ENCODE measurements at regions not wholly inside any gene's neighbourhood (a gene's known extent, or its start where the extent isn't known, plus 50 kb on each side); places are given as distances from the start of the nearest gene placed in this dataset.

DNA sequence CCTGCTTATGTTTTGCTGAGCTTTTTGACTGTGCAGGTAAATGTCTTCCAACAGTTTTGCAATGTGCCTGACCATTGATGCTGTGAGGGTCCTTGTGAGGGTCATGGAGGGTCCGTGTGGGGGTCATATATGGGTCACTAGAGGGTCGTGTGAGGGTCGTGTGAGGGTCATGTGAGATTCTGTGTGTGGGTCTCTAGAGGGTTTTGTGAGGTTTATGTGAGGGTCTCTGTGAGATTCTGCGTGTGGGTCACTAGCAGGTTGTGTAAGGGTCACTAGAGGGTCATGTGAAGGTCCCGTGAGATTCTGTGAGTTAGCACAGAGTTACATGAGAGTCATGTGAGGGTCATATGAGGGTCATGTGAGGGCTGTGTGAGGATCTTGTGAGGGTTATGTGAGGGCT, 263.9 kb upstream of the B3GAT1 start:
- no peaks in the 10 kb centered on the region for H3K27me3 ChIP-seq
- ATAC-seq (ENCODE audit: low FRiP score in 2 of 2) (peak in 1 of 2 donors; percentile 51), DNase-seq (no peak)
- H3K9me3 ChIP-seq = peaks cover 0 to 3% (median 0%) of the 10 kb centered on the region in 4 donors
- H3K36me3 ChIP-seq = no peaks in the 10 kb centered on the region
- WGBS, 2 donors = 71 to 80% methylated on average over 5 of the region's 5 CpGs
- no peak for TF ChIP-seq POLR2A (IDR thresholded peaks at IDR 0.05)
- TF ChIP-seq POLR2AphosphoS5 (IDR thresholded peaks at IDR 0.05) = no peak
- TF ChIP-seq CTCF (IDR thresholded peaks at IDR 0.05) = no peak
- no peak for TF ChIP-seq EP300 (IDR thresholded peaks at IDR 0.05)
- no peak overlapping the region for H3K27ac ChIP-seq
- no peak overlapping the region for H3K4me3 ChIP-seq
- H3K4me1 ChIP-seq = no peaks in the 10 kb centered on the region

DNA sequence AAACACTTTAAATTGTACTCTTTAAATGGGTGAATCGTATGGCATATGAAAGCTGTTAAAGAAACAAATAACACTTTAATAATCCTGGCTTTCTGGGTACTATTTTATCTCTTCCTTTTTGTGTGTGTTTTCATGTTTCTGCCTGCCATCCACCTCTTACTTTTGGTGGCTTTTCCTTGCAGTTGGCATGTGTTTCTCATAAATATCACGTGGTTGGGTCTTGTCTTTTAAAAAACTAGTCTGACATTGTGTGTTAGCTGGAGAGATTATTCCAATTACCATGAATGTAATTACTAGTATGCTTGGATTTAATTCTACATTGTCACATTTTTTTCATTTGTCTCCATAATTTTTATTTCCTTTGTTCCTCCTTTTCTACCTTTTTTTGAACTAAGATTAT, 262.9 kb upstream of the B3GAT1 start:
- 53 to 67% methylated on average over 2 of the region's 2 CpGs for WGBS, 2 donors

DNA sequence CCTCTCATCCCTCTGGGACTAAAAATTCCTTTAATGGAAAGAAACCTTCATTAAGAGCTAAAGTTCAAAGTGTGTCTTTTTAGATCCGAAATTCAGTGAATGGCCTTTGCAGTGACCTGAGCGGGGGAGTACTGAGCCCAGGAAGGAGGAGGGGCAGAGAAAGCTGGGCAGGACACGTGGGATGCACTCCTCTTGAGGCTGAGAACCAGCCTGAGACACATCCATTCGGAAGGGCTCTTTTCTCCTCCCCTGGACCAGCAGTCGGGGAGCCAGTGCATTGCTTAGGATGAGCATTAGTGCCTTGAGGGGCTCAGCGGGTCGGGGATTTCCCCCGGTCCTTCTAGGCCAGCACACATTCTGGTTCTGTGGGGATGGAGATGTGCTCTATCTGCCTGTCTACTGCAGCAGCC, 258.9 kb upstream of the B3GAT1 start:
- no peaks in the 10 kb centered on the region for H3K36me3 ChIP-seq
- H3K27me3 ChIP-seq = no peaks in the 10 kb centered on the region
- 54 to 62% methylated on average over 8 of the region's 8 CpGs for WGBS, 2 donors
- no peak for ATAC-seq (ENCODE audit: low FRiP score in 2 of 2)
- peaks cover 0 to 3% (median 0%) of the 10 kb centered on the region in 4 donors for H3K9me3 ChIP-seq
- no peak overlapping the region for H3K27ac ChIP-seq
- no peak for DNase-seq
- no peak overlapping the region for H3K4me3 ChIP-seq
- H3K4me1 ChIP-seq = no peaks in the 10 kb centered on the region
- TF ChIP-seq POLR2A (IDR thresholded peaks at IDR 0.05) (no peak), CTCF (IDR thresholded peaks at IDR 0.05) (no peak), EP300 (IDR thresholded peaks at IDR 0.05) (no peak), POLR2AphosphoS5 (IDR thresholded peaks at IDR 0.05) (no peak)

More for the DNA sequence above, 262.9 kb upstream of the B3GAT1 start:
- Histone ChIP-seq H3K27ac (no peak overlapping the region), H3K36me3 (no peaks in the 10 kb centered on the region), H3K4me3 (no peak overlapping the region), H3K4me1 (no peaks in the 10 kb centered on the region), H3K27me3 (no peaks in the 10 kb centered on the region), H3K9me3 (peaks cover 0 to 3% (median 0%) of the 10 kb centered on the region in 4 donors)
- TF ChIP-seq POLR2A (IDR thresholded peaks at IDR 0.05) (no peak), POLR2AphosphoS5 (IDR thresholded peaks at IDR 0.05) (no peak), CTCF (IDR thresholded peaks at IDR 0.05) (no peak), EP300 (IDR thresholded peaks at IDR 0.05) (no peak)
- ATAC-seq (ENCODE audit: low FRiP score in 2 of 2) (no peak), DNase-seq (no peak)

- H3K9me3 ChIP-seq = peaks cover 0 to 3% (median 0%) of the 10 kb centered on the region in 4 donors
- DNase-seq = no peak
- no peak for TF ChIP-seq POLR2AphosphoS5 (IDR thresholded peaks at IDR 0.05)
- no peaks in the 10 kb centered on the region for H3K4me1 ChIP-seq
- H3K27me3 ChIP-seq = no peaks in the 10 kb centered on the region
- WGBS, 2 donors = 57 to 62% methylated on average over 6 of the region's 6 CpGs
- ATAC-seq (ENCODE audit: low FRiP score in 2 of 2) = no peak
- H3K4me3 ChIP-seq = no peak overlapping the region
- no peaks in the 10 kb centered on the region for H3K36me3 ChIP-seq
- no peak overlapping the region for H3K27ac ChIP-seq
Observed at GRCh38 chr11:134670247-134670782, 258.3 kb upstream of the B3GAT1 start.

GRCh38 chr11:134669796-134670195, 257.8 kb upstream of the B3GAT1 start:
- Histone ChIP-seq H3K36me3 (no peaks in the 10 kb centered on the region), H3K9me3 (peaks cover 0 to 3% (median 0%) of the 10 kb centered on the region in 4 donors), H3K27me3 (no peaks in the 10 kb centered on the region), H3K27ac (no peak overlapping the region), H3K4me1 (no peaks in the 10 kb centered on the region), H3K4me3 (no peak overlapping the region)
- DNase-seq = no peak
- TF ChIP-seq CTCF (IDR thresholded peaks at IDR 0.05) (no peak), POLR2A (IDR thresholded peaks at IDR 0.05) (no peak), POLR2AphosphoS5 (IDR thresholded peaks at IDR 0.05) (no peak), EP300 (IDR thresholded peaks at IDR 0.05) (no peak)
- no peak for ATAC-seq (ENCODE audit: low FRiP score in 2 of 2)
- WGBS, 2 donors = 81 to 85% methylated on average over 4 to 5 of the region's 5 CpGs
